Retinal pigment epithelial cell (primary cell): ENCODE measurements at regions not wholly inside any gene's neighbourhood (a gene's known extent, or its start where the extent isn't known, plus 50 kb on each side); places are given as distances from the start of the nearest gene placed in this dataset.

Experiments
- DNase-seq: peaks from one replicate; pipeline ENCODE4 v3.0.0-alpha.2; 2010; ENCODE audit warnings: low read depth
- H3K4me3 ChIP-seq: 2 replicates; pipeline ENCODE4 v1.5.1; 2011; ENCODE audit warnings: mild to moderate bottlenecking, low read length, control low read depth, moderate library complexity
- CTCF ChIP-seq: conservative IDR thresholded peaks from 2 replicates; pipeline ENCODE4 v1.5.1; 2011; ENCODE audit warnings: low read depth, low read length, control low read depth, inconsistent platforms

GRCh38 chr14:50020799-50021198 lies 95.6 kb downstream of the VCPKMT start:
- DNase-seq, result no peak
- H3K4me3 ChIP-seq, result no peak overlapping the region
- no peak for TF ChIP-seq CTCF

GRCh38 chr14:50021261-50022031 lies 94.9 kb downstream of the VCPKMT start:
- no peak overlapping the region for H3K4me3 ChIP-seq
- DNase-seq, result no peak
- no peak for TF ChIP-seq CTCF

- no peak overlapping the region for H3K4me3 ChIP-seq
- TF ChIP-seq CTCF, result no peak
Observed at GRCh38 chr14:50022661-50023060, 93.7 kb downstream of the VCPKMT start.

GRCh38 chr14:50023671-50024490 lies 92.5 kb downstream of the VCPKMT start:
- DNase-seq, result no peak
- no peak for TF ChIP-seq CTCF
- no peak overlapping the region for H3K4me3 ChIP-seq

More at GRCh38 chr14:50022661-50023060, 93.7 kb downstream of the VCPKMT start:
- no peak for DNase-seq

- H3K4me3 ChIP-seq, result no peak overlapping the region
- no peak for TF ChIP-seq CTCF
- DNase-seq, result no peak
Observed at GRCh38 chr14:50025073-50025472, 91.3 kb downstream of the VCPKMT start.

GRCh38 chr14:50025776-50026175 lies 90.6 kb downstream of the VCPKMT start:
- no peak for DNase-seq
- no peak for TF ChIP-seq CTCF
- H3K4me3 ChIP-seq, result no peak overlapping the region
